ENCODE measurements at regions not wholly inside any gene's neighbourhood (a gene's known extent, or its start where the extent isn't known, plus 50 kb on each side); places are given as distances from the start of the nearest gene placed in this dataset.
"Not testable (repeated sequence)": the region's sequence is repeated elsewhere in the genome, so short reads cannot be mapped to it uniquely, and the experiment has no call there.

- no peak for DNase-seq (ENCODE audit: low spot score in 2 of 2)
- Mint-ChIP-seq H3K27ac (no peak overlapping the region), H3K9me3 (peaks cover 0 to 5% of the 10 kb centered on the region in 2 donors), H3K36me3 (no peaks in the 10 kb centered on the region)
- no peak for ATAC-seq
Observed at GRCh38 chr2:65916177-65916576, 483.8 kb upstream of the SPRED2 start.

- Mint-ChIP-seq H3K9me3 (peaks cover 0 to 5% of the 10 kb centered on the region in 2 donors), H3K27ac (no peak overlapping the region), H3K36me3 (no peaks in the 10 kb centered on the region)
- ATAC-seq = no peak
- no peak for DNase-seq (ENCODE audit: low spot score in 2 of 2)
Observed at GRCh38 chr2:65915273-65915672, 482.9 kb upstream of the SPRED2 start.

GRCh38 chr2:65914244-65914786 lies 481.9 kb upstream of the SPRED2 start:
- Mint-ChIP-seq H3K36me3 (no peaks in the 10 kb centered on the region), H3K9me3 (peaks cover 0 to 2% of the 10 kb centered on the region in 2 donors), H3K27ac (no peak overlapping the region)
- ATAC-seq (no peak), DNase-seq (ENCODE audit: low spot score in 2 of 2) (no peak)

GRCh38 chr2:65913813-65914212 lies 481.4 kb upstream of the SPRED2 start:
- no peaks in the 10 kb centered on the region for H3K36me3 Mint-ChIP-seq
- peaks cover 0 to 4% of the 10 kb centered on the region in 2 donors for H3K9me3 Mint-ChIP-seq
- H3K27ac Mint-ChIP-seq = no peak overlapping the region
- ATAC-seq (no peak), DNase-seq (ENCODE audit: low spot score in 2 of 2) (no peak)

GRCh38 chr2:65901756-65902155 lies 469.4 kb upstream of the SPRED2 start:
- no peaks in the 10 kb centered on the region for H3K36me3 Mint-ChIP-seq
- H3K27ac Mint-ChIP-seq = no peak overlapping the region
- no peak for DNase-seq (ENCODE audit: low spot score in 2 of 2)
- H3K9me3 Mint-ChIP-seq = peaks cover 5% of the 10 kb centered on the region in 2 donors
- no peak for ATAC-seq

- DNase-seq (ENCODE audit: low spot score in 2 of 2) (no peak), ATAC-seq (no peak)
- Mint-ChIP-seq H3K9me3 (peaks cover 5 to 9% of the 10 kb centered on the region in 2 donors), H3K27ac (no peak overlapping the region), H3K36me3 (no peaks in the 10 kb centered on the region)
Observed at GRCh38 chr2:65896446-65896845, 464.0 kb upstream of the SPRED2 start.

GRCh38 chr2:65890131-65890530 lies 457.7 kb upstream of the SPRED2 start:
- not testable (repeated sequence) for H3K36me3 Mint-ChIP-seq; ATAC-seq; DNase-seq (ENCODE audit: low spot score in 2 of 2); H3K27ac Mint-ChIP-seq
- peaks cover 8 to 23% of the 10 kb centered on the region in 2 donors for H3K9me3 Mint-ChIP-seq

GRCh38 chr2:65885266-65885665 lies 452.9 kb upstream of the SPRED2 start:
- no peak for DNase-seq (ENCODE audit: low spot score in 2 of 2)
- ATAC-seq = no peak

GRCh38 chr2:65881592-65881991 lies 449.2 kb upstream of the SPRED2 start:
- H3K36me3 Mint-ChIP-seq = no peaks in the 10 kb centered on the region
- DNase-seq (ENCODE audit: low spot score in 2 of 2) (no peak), ATAC-seq (no peak)
- H3K9me3 Mint-ChIP-seq = peaks cover 3 to 12% of the 10 kb centered on the region in 2 donors
- H3K27ac Mint-ChIP-seq = no peak overlapping the region

More at GRCh38 chr2:65885266-65885665, 452.9 kb upstream of the SPRED2 start:
- H3K36me3 Mint-ChIP-seq = no peaks in the 10 kb centered on the region
- peaks cover 3 to 17% of the 10 kb centered on the region in 2 donors for H3K9me3 Mint-ChIP-seq
- H3K27ac Mint-ChIP-seq = no peak overlapping the region

- Mint-ChIP-seq H3K36me3 (no peaks in the 10 kb centered on the region), H3K27ac (no peak overlapping the region), H3K9me3 (peaks cover 3 to 8% of the 10 kb centered on the region in 2 donors)
- DNase-seq (ENCODE audit: low spot score in 2 of 2) (no peak), ATAC-seq (no peak)
Observed at GRCh38 chr2:65880436-65880835, 448.0 kb upstream of the SPRED2 start.

GRCh38 chr2:65878011-65878340 lies 445.6 kb upstream of the SPRED2 start:
- H3K27ac Mint-ChIP-seq = no peak overlapping the region
- ATAC-seq = no peak
- no peak for DNase-seq (ENCODE audit: low spot score in 2 of 2)
- H3K9me3 Mint-ChIP-seq = no peaks in the 10 kb centered on the region
- H3K36me3 Mint-ChIP-seq = no peaks in the 10 kb centered on the region

GRCh38 chr2:65877331-65878010 lies 445.1 kb upstream of the SPRED2 start:
- H3K27ac Mint-ChIP-seq = no peak overlapping the region
- H3K9me3 Mint-ChIP-seq = no peaks in the 10 kb centered on the region
- DNase-seq (ENCODE audit: low spot score in 2 of 2) = no peak
- no peaks in the 10 kb centered on the region for H3K36me3 Mint-ChIP-seq
- ATAC-seq = no peak

- no peak overlapping the region for H3K27ac Mint-ChIP-seq
- DNase-seq (ENCODE audit: low spot score in 2 of 2) (no peak), ATAC-seq (no peak)
- H3K36me3 Mint-ChIP-seq = no peaks in the 10 kb centered on the region
- H3K9me3 Mint-ChIP-seq = no peaks in the 10 kb centered on the region
Observed at GRCh38 chr2:65876114-65876513, 443.7 kb upstream of the SPRED2 start.

- Mint-ChIP-seq H3K27ac (no peak overlapping the region), H3K36me3 (no peaks in the 10 kb centered on the region), H3K9me3 (no peaks in the 10 kb centered on the region)
- no peak for DNase-seq (ENCODE audit: low spot score in 2 of 2)
- ATAC-seq = no peak
Observed at GRCh38 chr2:65870826-65871225, 438.4 kb upstream of the SPRED2 start.

- DNase-seq (ENCODE audit: low spot score in 2 of 2) (no peak), ATAC-seq (no peak)
- Mint-ChIP-seq H3K9me3 (no peaks in the 10 kb centered on the region), H3K27ac (no peak overlapping the region), H3K36me3 (no peaks in the 10 kb centered on the region)
Observed at GRCh38 chr2:65869296-65869695, 436.9 kb upstream of the SPRED2 start.

- H3K36me3 Mint-ChIP-seq = no peaks in the 10 kb centered on the region
- DNase-seq (ENCODE audit: low spot score in 2 of 2) (no peak), ATAC-seq (no peak)
- H3K9me3 Mint-ChIP-seq = no peaks in the 10 kb centered on the region
- no peak overlapping the region for H3K27ac Mint-ChIP-seq
Observed at GRCh38 chr2:65868177-65868576, 435.8 kb upstream of the SPRED2 start.

- no peaks in the 10 kb centered on the region for H3K9me3 Mint-ChIP-seq
- no peak overlapping the region for H3K27ac Mint-ChIP-seq
- no peak for DNase-seq (ENCODE audit: low spot score in 2 of 2)
- no peaks in the 10 kb centered on the region for H3K36me3 Mint-ChIP-seq
- ATAC-seq = no peak
Observed at GRCh38 chr2:65867446-65867845, 435.0 kb upstream of the SPRED2 start.

- H3K27ac Mint-ChIP-seq = no peak overlapping the region
- H3K36me3 Mint-ChIP-seq = no peaks in the 10 kb centered on the region
- ATAC-seq (no peak), DNase-seq (ENCODE audit: low spot score in 2 of 2) (no peak)
- H3K9me3 Mint-ChIP-seq = no peaks in the 10 kb centered on the region
Observed at GRCh38 chr2:65866148-65866547, 433.7 kb upstream of the SPRED2 start.

All from activated naive CD4-positive, alpha-beta T cell treated with anti-CD3 and anti-CD28 coated beads, Interleukin-2, amount 50 U/mL, for 72 hours (primary cell).